ENCODE measurements at regions not wholly inside any gene's neighbourhood (a gene's known extent, or its start where the extent isn't known, plus 50 kb on each side); places are given as distances from the start of the nearest gene placed in this dataset.

DNA sequence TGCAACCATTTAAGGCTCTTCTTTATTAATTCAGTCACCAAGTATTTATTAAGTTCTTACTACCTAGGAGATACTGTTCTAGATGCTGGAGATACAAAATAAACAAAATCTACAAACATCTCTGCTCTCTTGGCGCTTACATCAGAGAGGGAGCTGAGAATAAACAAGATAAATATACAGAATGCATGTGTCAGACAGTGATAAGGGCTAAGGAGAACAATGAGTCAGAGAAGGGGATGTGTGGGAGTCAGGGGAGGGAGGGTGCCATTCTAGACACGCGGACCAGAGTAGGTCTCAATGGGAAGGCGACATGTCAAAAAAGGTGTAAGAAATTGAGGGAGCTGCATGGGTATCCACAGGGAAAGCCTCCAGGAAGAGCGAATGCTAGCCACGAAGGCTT lies 393.2 kb downstream of the RWDD3 start:
- TF ChIP-seq POLR2AphosphoS5 (IDR thresholded peaks at IDR 0.05; ENCODE audit: borderline replicate concordance, low read depth, low read length) (no peak), EZH2 (IDR thresholded peaks at IDR 0.05) (no peak), FOXP2 (optimal IDR thresholded peaks at IDR 0.05; ENCODE audit: control extremely low read depth, extremely low read length, insufficient read depth) (no peak)

All from SK-N-MC (cell line).